Calu3 (cell line): ENCODE measurements at regions not wholly inside any gene's neighbourhood (a gene's known extent, or its start where the extent isn't known, plus 50 kb on each side); places are given as distances from the start of the nearest gene placed in this dataset.

Experiments
- BruUV-seq: library from RNA; stranded (reverse); fragments of 400-500 nt; replicated peaks from 2 replicates; lab custom pipeline; 2021; lab: Mats Ljungman, UMichigan
- CTCF ChIA-PET: fragments of 300-600 bp; sonication (Branson Sonifier 250); formaldehyde crosslinking; loops from one replicate; lab custom pipeline; 2022; ENCODE audit warnings: antibody characterized with exemption; lab: Charles Lee
- DNase-seq: peaks from one replicate; pipeline ENCODE4 v3.0.0; 2022
- H3K27ac Mint-ChIP-seq: one replicate; pipeline ENCODE4 v1.8.0; 2022; ENCODE audit warnings: mixed read lengths; ENCODE audit not compliant: unreplicated experiment
- H3K27me3 Mint-ChIP-seq: one replicate; pipeline ENCODE4 v1.8.0; 2022; ENCODE audit warnings: mixed read lengths; ENCODE audit not compliant: unreplicated experiment
- H3K36me3 Mint-ChIP-seq: one replicate; pipeline ENCODE4 v1.8.0; 2022; ENCODE audit warnings: mild to moderate bottlenecking, moderate library complexity, mixed read lengths; ENCODE audit not compliant: insufficient read depth, unreplicated experiment
- H3K4me1 Mint-ChIP-seq: one replicate; pipeline ENCODE4 v1.8.0; 2022; ENCODE audit warnings: mild to moderate bottlenecking, low read depth, mixed read lengths; ENCODE audit not compliant: unreplicated experiment
- H3K4me3 Mint-ChIP-seq: one replicate; pipeline ENCODE4 v1.8.0; 2022; ENCODE audit warnings: mild to moderate bottlenecking, low read depth, moderate library complexity, mixed read lengths; ENCODE audit not compliant: unreplicated experiment
- H3K9me3 Mint-ChIP-seq: one replicate; pipeline ENCODE4 v1.8.0; 2022; ENCODE audit warnings: low read depth, mixed read lengths; ENCODE audit not compliant: unreplicated experiment
- intact Hi-C: fragments of 100-400 bp; cut with micrococcal nuclease; formaldehyde crosslinking; loops from one replicate; pipeline ENCODE4 v1.10.0; 2022; ENCODE audit not compliant: unreplicated experiment
- TF ChIP-seq, protein P1 (sequence below): fragments of 200-600 bp; IDR thresholded peaks from one replicate; pipeline ENCODE4 v1.8.0; 2022; ENCODE audit warnings: antibody characterized with exemption; ENCODE audit not compliant: unreplicated experiment

- intact Hi-C loops, result no loop called here
- no peaks in the 10 kb centered on the region for H3K4me1 Mint-ChIP-seq
- no peak for DNase-seq
- H3K27ac Mint-ChIP-seq, result no peak overlapping the region
- peaks cover 47% of the 10 kb centered on the region for H3K27me3 Mint-ChIP-seq
- no peaks in the 10 kb centered on the region for H3K9me3 Mint-ChIP-seq
- H3K4me3 Mint-ChIP-seq, result no peak overlapping the region
- no peaks in the 10 kb centered on the region for H3K36me3 Mint-ChIP-seq
- CTCF ChIA-PET, result no interaction called here
- no TSS peak for BruUV-seq
- TF ChIP-seq, protein P1, sequence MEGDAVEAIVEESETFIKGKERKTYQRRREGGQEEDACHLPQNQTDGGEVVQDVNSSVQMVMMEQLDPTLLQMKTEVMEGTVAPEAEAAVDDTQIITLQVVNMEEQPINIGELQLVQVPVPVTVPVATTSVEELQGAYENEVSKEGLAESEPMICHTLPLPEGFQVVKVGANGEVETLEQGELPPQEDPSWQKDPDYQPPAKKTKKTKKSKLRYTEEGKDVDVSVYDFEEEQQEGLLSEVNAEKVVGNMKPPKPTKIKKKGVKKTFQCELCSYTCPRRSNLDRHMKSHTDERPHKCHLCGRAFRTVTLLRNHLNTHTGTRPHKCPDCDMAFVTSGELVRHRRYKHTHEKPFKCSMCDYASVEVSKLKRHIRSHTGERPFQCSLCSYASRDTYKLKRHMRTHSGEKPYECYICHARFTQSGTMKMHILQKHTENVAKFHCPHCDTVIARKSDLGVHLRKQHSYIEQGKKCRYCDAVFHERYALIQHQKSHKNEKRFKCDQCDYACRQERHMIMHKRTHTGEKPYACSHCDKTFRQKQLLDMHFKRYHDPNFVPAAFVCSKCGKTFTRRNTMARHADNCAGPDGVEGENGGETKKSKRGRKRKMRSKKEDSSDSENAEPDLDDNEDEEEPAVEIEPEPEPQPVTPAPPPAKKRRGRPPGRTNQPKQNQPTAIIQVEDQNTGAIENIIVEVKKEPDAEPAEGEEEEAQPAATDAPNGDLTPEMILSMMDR, result no peak
Measured at GRCh38 chr12:105834496-105834895, 304.3 kb downstream of the NUAK1 start.

DNA sequence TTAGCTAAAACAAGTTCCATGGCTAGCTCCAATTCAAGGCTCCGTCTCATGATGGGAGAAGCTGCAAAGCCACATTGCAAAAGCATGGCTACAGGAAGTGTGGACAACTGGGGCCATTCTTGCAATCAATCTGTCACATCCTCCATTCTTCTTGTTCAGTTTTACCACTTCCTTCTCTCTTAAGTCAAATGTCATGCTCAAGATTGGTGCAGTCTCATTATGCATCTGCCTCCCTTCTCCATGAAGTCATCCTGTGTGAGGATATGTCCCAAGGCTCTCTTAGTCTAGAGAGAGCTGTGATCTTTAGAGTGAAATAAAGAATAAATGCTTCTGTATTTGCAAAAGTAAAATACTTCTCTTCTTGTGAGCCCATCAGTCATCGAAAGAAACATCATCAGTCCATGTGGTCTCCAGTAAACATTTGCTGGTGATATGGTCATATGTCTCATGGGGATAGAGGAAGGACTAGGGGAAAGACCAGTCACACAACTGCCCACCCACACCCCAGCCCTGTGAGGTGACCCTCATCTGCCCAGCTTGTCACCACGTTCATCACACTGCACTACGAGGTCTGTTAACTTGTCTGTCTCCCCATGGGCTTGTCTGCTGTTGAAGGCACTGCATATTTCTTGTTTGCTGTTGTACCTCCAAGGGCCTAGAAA is 303.0 kb downstream of the NUAK1 start:
- no peak for DNase-seq
- CTCF ChIA-PET, result interaction anchor here (0.7 kb wide), 1 partner anchor 19 kb away, joined by 4 read pairs; no protein-coding TSS in a partner anchor
- Mint-ChIP-seq H3K27ac (no peak overlapping the region), H3K4me1 (no peaks in the 10 kb centered on the region), H3K36me3 (no peaks in the 10 kb centered on the region), H3K9me3 (no peaks in the 10 kb centered on the region), H3K27me3 (peaks cover 53% of the 10 kb centered on the region), H3K4me3 (no peak overlapping the region)
- TF ChIP-seq, protein P1, result no peak
- BruUV-seq, result no TSS peak
- intact Hi-C loops, result no loop called here

DNA sequence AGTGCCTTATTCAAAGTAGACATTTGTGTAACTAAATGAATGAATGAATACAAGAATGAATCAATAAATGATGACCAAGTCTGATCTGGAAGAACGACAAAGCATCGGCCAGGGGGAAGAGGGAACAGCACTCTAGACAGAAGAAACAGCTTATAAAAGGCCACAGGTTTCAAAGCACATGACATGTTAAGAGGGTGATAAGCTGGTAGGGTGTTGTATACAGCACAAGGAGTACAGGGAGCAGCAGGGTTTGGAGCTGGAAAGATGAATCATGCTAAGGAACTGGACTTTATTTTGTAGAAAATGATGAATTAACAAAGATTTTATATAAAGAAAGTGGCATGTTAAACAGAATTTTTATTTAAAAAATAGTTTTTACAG is 302.5 kb downstream of the NUAK1 start:
- no TSS peak for BruUV-seq
- Mint-ChIP-seq H3K27me3 (peaks cover 55% of the 10 kb centered on the region), H3K27ac (no peak overlapping the region), H3K4me1 (no peaks in the 10 kb centered on the region), H3K9me3 (no peaks in the 10 kb centered on the region), H3K36me3 (no peaks in the 10 kb centered on the region), H3K4me3 (no peak overlapping the region)
- intact Hi-C loops, result no loop called here
- TF ChIP-seq, protein P1, result no peak
- CTCF ChIA-PET, result interaction anchor here (0.7 kb wide), 1 partner anchor 18 kb away, joined by 4 read pairs; no protein-coding TSS in a partner anchor
- DNase-seq, result no peak

- Mint-ChIP-seq H3K9me3 (no peaks in the 10 kb centered on the region), H3K4me3 (no peak overlapping the region), H3K4me1 (no peaks in the 10 kb centered on the region), H3K27ac (no peak overlapping the region), H3K27me3 (peaks cover 48% of the 10 kb centered on the region), H3K36me3 (no peaks in the 10 kb centered on the region)
- no peak for DNase-seq
- BruUV-seq, result no TSS peak
- intact Hi-C loops, result no loop called here
- TF ChIP-seq, protein P1, result no peak
- CTCF ChIA-PET, result no interaction called here
Measured at GRCh38 chr12:105839629-105840127, 299.1 kb downstream of the NUAK1 start.
